ENCODE measurements at regions not wholly inside any gene's neighbourhood (a gene's known extent, or its start where the extent isn't known, plus 50 kb on each side); places are given as distances from the start of the nearest gene placed in this dataset.

- no peak for DNase-seq (ENCODE audit: low spot score)
- no peaks in the 10 kb centered on the region for H3K27me3 ChIP-seq (ENCODE audit: control insufficient read depth in 4 of 4, insufficient read depth in 4 of 4, low read length in 3 of 4)
- H3K9ac ChIP-seq (ENCODE audit: low read depth in 1 of 2, low read length in 2 of 2), result no peak overlapping the region
- H3K4me3 ChIP-seq (ENCODE audit: low read depth in 1 of 3, low read length in 3 of 3), result no peak overlapping the region
- WGBS, result 97% methylated on average over 1 of the region's 1 CpG
- H3K36me3 ChIP-seq (ENCODE audit: control insufficient read depth in 4 of 4, insufficient read depth in 3 of 4, low read depth in 1 of 4, low read length in 3 of 4), result no peaks in the 10 kb centered on the region
- H3K27ac ChIP-seq (ENCODE audit: low read depth in 1 of 2, low read length in 2 of 2), result no peak overlapping the region
- TF ChIP-seq HNF4A (conservative IDR thresholded peaks at IDR 0.05), result no peak
- TF ChIP-seq, protein P1, sequence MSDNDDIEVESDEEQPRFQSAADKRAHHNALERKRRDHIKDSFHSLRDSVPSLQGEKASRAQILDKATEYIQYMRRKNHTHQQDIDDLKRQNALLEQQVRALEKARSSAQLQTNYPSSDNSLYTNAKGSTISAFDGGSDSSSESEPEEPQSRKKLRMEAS (IDR thresholded peaks at IDR 0.05), result no peak
- TF ChIP-seq RXRA (IDR thresholded peaks at IDR 0.05), result no peak
- no peak for TF ChIP-seq RAD21 (IDR thresholded peaks at IDR 0.05)
- TF ChIP-seq, protein P2, sequence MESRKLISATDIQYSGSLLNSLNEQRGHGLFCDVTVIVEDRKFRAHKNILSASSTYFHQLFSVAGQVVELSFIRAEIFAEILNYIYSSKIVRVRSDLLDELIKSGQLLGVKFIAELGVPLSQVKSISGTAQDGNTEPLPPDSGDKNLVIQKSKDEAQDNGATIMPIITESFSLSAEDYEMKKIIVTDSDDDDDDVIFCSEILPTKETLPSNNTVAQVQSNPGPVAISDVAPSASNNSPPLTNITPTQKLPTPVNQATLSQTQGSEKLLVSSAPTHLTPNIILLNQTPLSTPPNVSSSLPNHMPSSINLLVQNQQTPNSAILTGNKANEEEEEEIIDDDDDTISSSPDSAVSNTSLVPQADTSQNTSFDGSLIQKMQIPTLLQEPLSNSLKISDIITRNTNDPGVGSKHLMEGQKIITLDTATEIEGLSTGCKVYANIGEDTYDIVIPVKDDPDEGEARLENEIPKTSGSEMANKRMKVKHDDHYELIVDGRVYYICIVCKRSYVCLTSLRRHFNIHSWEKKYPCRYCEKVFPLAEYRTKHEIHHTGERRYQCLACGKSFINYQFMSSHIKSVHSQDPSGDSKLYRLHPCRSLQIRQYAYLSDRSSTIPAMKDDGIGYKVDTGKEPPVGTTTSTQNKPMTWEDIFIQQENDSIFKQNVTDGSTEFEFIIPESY (IDR thresholded peaks at IDR 0.05), result no peak
- no peak for TF ChIP-seq TAF1 (conservative IDR thresholded peaks at IDR 0.05)
- TF ChIP-seq JUND (IDR thresholded peaks at IDR 0.05), result no peak
- no peak for TF ChIP-seq ATF3 (IDR thresholded peaks at IDR 0.05)
- no peak for TF ChIP-seq GABPA (IDR thresholded peaks at IDR 0.05 in 1 of 2, conservative IDR thresholded peaks at IDR 0.05 in 1 of 2)
- no peaks in the 10 kb centered on the region for H3K4me1 ChIP-seq (ENCODE audit: control insufficient read depth in 4 of 4, insufficient read depth in 4 of 4, low read length in 3 of 4)
- H3K9me3 ChIP-seq (ENCODE audit: control insufficient read depth in 4 of 4, low read length in 3 of 4), result no peaks in the 10 kb centered on the region
These were observed 312.8 kb upstream of the PKDCC start for GRCh38 chr2:41735006-41735405.

DNA sequence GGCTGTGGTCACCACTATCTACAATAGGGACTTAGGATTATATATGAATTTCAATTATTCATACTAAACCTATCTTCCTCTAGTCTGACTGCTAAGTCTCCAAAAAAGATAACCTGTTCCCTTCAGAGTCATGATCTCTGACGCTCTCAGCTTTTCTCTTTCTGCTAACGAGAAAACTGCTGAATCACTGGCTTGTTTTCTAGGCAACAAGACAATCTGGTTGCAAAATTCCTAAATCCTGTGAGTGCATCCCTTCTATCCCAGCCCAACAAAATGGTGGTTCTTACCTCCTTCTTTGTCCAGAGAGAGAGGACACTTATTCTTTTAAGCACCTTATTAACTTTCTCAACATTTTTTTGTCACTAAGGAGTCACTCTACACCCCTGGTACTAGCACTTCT is 312.3 kb upstream of the PKDCC start:
- 64% methylated on average over 2 of the region's 2 CpGs for WGBS
- H3K36me3 ChIP-seq (ENCODE audit: control insufficient read depth in 4 of 4, insufficient read depth in 3 of 4, low read depth in 1 of 4, low read length in 3 of 4), result no peaks in the 10 kb centered on the region
- H3K4me3 ChIP-seq (ENCODE audit: low read depth in 1 of 3, low read length in 3 of 3), result no peak overlapping the region
- no peak overlapping the region for H3K27ac ChIP-seq (ENCODE audit: low read depth in 1 of 2, low read length in 2 of 2)
- no peak for DNase-seq (ENCODE audit: low spot score)
- H3K4me1 ChIP-seq (ENCODE audit: control insufficient read depth in 4 of 4, insufficient read depth in 4 of 4, low read length in 3 of 4), result no peaks in the 10 kb centered on the region
- no peak overlapping the region for H3K9ac ChIP-seq (ENCODE audit: low read depth in 1 of 2, low read length in 2 of 2)
- H3K9me3 ChIP-seq (ENCODE audit: control insufficient read depth in 4 of 4, low read length in 3 of 4), result no peaks in the 10 kb centered on the region
- H3K27me3 ChIP-seq (ENCODE audit: control insufficient read depth in 4 of 4, insufficient read depth in 4 of 4, low read length in 3 of 4), result no peaks in the 10 kb centered on the region
- no peak for TF ChIP-seq CTCF (IDR thresholded peaks at IDR 0.05; ENCODE audit: low read depth, low read length, missing input control)
- no peak for TF ChIP-seq RAD21 (IDR thresholded peaks at IDR 0.05)
- TF ChIP-seq EGR1 (IDR thresholded peaks at IDR 0.05; ENCODE audit: low read depth in 2 of 2), result no peak
- TF ChIP-seq TAF1 (conservative IDR thresholded peaks at IDR 0.05), result no peak
- no peak for TF ChIP-seq HNF4A (conservative IDR thresholded peaks at IDR 0.05)
- TF ChIP-seq JUND (IDR thresholded peaks at IDR 0.05), result no peak
- TF ChIP-seq, protein P3, sequence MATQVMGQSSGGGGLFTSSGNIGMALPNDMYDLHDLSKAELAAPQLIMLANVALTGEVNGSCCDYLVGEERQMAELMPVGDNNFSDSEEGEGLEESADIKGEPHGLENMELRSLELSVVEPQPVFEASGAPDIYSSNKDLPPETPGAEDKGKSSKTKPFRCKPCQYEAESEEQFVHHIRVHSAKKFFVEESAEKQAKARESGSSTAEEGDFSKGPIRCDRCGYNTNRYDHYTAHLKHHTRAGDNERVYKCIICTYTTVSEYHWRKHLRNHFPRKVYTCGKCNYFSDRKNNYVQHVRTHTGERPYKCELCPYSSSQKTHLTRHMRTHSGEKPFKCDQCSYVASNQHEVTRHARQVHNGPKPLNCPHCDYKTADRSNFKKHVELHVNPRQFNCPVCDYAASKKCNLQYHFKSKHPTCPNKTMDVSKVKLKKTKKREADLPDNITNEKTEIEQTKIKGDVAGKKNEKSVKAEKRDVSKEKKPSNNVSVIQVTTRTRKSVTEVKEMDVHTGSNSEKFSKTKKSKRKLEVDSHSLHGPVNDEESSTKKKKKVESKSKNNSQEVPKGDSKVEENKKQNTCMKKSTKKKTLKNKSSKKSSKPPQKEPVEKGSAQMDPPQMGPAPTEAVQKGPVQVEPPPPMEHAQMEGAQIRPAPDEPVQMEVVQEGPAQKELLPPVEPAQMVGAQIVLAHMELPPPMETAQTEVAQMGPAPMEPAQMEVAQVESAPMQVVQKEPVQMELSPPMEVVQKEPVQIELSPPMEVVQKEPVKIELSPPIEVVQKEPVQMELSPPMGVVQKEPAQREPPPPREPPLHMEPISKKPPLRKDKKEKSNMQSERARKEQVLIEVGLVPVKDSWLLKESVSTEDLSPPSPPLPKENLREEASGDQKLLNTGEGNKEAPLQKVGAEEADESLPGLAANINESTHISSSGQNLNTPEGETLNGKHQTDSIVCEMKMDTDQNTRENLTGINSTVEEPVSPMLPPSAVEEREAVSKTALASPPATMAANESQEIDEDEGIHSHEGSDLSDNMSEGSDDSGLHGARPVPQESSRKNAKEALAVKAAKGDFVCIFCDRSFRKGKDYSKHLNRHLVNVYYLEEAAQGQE (IDR thresholded peaks at IDR 0.05), result no peak
- no peak for TF ChIP-seq SP1 (IDR thresholded peaks at IDR 0.05)
- TF ChIP-seq, protein P1 (IDR thresholded peaks at IDR 0.05), result no peak
- no peak for TF ChIP-seq YY1 (IDR thresholded peaks at IDR 0.05)
- no peak for TF ChIP-seq FOXA1 (IDR thresholded peaks at IDR 0.05)
